Large intestine (tissue), 3 donors: ENCODE measurements at regions not wholly inside any gene's neighbourhood (a gene's known extent, or its start where the extent isn't known, plus 50 kb on each side); places are given as distances from the start of the nearest gene placed in this dataset.

Experiments
- DNase-seq, 2 donors: peaks; one replicate each; pipeline versions ENCODE4 v3.0.0 to v3.0.0-alpha.2; 2013
- H3K27ac ChIP-seq: one replicate; pipeline ENCODE4 v1.5.1; 2013; ENCODE audit warnings: low read length
- H3K27me3 ChIP-seq: 2 replicates; pipeline ENCODE4 v1.6.1; 2013; ENCODE audit warnings: low read length; ENCODE audit not compliant: control insufficient read depth, insufficient read depth
- H3K36me3 ChIP-seq: 2 replicates; pipeline ENCODE4 v1.6.1; 2013; ENCODE audit warnings: low read length; ENCODE audit not compliant: control insufficient read depth, insufficient read depth
- H3K4me1 ChIP-seq: one replicate; pipeline ENCODE4 v1.6.1; 2013; ENCODE audit warnings: low read length; ENCODE audit not compliant: control insufficient read depth, insufficient read depth
- H3K4me3 ChIP-seq: one replicate; pipeline ENCODE4 v1.5.1; 2013; ENCODE audit warnings: low read length
- H3K9me3 ChIP-seq: one replicate; pipeline ENCODE4 v1.6.1; 2013; ENCODE audit warnings: mild to moderate bottlenecking, low read depth, low read length, moderate library complexity; ENCODE audit not compliant: control insufficient read depth
- WGBS: methylation state at CpG from one replicate; pipeline ENCODE4 v1.1.5; 2013; ENCODE audit warnings: low lambda C conversion rate; ENCODE audit not compliant: insufficient coverage; 5-methylcytosine and 5-hydroxymethylcytosine counted together

DNA sequence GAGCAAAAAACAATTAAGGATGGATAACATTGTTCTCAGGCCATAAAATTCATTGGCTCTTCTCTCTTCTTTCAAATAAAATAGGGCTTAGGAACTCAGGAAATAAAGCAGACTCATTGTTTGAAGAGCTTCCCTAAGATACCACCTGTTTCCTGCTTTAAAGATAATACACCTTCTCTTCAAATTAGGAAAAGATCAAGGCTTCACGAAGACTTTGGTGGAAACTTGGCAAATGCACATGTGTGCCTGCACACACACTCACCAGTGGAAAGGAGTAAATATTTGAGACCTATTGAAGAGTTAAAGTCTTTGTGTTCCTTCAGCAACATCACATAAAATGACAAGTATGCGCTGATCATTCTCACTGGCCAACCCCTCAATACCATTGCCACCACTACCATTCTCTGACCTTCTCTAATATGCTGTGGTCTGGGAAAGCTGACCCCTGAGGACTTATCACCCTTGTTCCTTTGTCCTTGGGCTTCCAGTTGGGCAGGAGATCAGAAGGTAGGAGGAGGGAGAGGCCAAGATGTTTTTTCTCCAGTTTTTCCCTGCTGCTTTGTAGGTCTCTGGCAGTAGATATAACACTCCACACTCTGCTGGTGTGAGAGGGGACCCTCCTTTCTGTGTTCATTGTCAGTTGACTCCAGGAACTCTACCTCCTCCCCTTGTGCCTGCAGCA is 53.5 kb upstream of the SPOPL start:
- no peaks in the 10 kb centered on the region for H3K4me1 ChIP-seq
- no peak overlapping the region for H3K4me3 ChIP-seq
- no peak for DNase-seq
- no peaks in the 10 kb centered on the region for H3K36me3 ChIP-seq
- no peaks in the 10 kb centered on the region for H3K9me3 ChIP-seq
- H3K27ac ChIP-seq = no peak overlapping the region
- H3K27me3 ChIP-seq = no peaks in the 10 kb centered on the region
- WGBS = no CpG with 5 or more reads among the region's 2 CpGs
